CD4-positive, alpha-beta T cell treated with Interleukin-12 subunit alpha and Interleukin-12 subunit beta, for 1 hour (primary cell): ENCODE measurements at regions not wholly inside any gene's neighbourhood (a gene's known extent, or its start where the extent isn't known, plus 50 kb on each side); places are given as distances from the start of the nearest gene placed in this dataset.
"Not testable (repeated sequence)": the region's sequence is repeated elsewhere in the genome, so short reads cannot be mapped to it uniquely, and the experiment has no call there.

Experiments
- DNase-seq: peaks from one replicate; pipeline ENCODE4 v3.0.0-alpha.2; 2020

DNA sequence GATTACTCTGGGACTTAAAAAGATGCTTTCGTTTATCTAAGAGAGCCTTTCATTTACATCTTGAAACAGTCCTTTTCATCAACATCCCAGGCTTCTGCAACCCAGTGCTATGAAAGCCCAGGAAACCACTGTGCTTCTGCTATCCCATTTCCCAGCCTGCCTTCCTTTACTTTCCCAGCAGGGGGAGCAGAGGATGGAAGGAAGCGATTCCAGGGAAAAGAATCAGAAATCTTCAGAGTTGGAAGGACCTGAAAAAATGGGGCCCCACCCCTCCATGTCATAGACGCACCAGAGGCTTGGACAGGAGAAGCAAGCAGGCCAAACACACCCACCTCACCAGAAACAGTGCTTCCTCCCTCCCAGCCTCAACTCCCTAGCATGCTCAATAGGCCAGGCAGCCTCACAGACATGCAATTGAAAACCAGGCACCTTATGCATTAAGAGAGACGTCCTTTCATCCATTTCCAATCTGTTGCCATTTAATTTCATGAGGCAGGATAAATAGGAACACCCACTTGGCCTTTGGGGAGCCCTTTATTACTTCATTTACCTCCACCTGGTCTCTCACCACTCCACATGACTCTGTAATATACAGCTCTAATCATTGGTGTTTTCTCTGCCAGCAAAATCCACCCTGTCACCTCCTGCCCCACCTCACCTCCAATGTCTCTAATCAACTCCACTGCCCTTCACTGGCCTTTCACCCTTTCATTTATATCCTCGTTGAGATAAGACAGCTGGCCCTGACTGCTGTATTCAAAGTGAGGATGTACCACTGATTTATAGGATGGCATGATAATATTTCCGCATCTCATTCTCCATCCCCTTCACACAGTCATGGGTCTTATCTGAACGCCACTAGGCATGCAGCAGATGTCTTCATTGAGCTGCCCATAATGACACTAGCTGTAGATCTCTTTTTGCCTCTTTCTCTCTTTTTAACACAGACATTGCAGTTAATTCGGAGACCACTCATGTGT lies 583.9 kb downstream of the NTRK3 start:
- no peak for DNase-seq

GRCh38 chr15:87671289-87671688 lies 585.2 kb downstream of the NTRK3 start:
- no peak for DNase-seq

GRCh38 chr15:87669846-87670245 lies 586.7 kb downstream of the NTRK3 start:
- no peak for DNase-seq

DNA sequence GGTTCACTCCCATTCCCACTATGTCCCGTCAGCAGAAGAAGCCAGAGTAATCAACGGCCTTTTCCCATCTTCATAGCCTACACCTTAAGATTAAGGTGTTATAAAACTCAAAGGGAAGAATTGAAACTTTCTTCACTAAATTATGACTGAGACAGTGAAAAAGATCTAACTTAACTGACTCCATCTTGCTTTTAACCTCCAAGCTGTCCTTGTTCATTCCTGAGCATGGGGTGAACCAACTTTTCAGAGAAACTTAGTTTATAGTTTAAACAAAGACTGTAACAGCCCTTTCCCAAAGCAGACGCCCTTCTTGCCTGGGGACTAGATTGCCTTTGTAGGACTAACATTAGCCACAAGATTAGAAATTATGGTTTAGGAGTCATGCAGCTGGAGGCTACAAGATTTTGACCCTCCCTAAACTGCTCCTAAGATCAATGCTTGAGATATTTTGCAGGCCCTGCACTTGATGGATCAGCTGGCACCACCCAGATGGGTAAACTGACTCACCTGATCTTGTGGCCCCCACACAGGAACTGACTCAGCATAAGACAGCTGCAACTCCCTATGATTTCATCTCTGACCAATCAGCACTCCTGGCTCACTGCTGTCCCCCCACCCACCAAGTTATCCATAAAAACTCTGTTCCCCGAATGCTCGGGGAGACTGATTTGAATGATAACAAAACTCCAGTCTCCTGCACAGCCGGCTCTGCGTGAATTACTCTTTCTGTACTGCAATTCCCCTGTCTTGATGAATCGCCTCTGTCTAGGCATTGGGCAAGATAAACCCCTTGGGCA lies 587.6 kb downstream of the NTRK3 start:
- DNase-seq = not testable (repeated sequence)

DNA sequence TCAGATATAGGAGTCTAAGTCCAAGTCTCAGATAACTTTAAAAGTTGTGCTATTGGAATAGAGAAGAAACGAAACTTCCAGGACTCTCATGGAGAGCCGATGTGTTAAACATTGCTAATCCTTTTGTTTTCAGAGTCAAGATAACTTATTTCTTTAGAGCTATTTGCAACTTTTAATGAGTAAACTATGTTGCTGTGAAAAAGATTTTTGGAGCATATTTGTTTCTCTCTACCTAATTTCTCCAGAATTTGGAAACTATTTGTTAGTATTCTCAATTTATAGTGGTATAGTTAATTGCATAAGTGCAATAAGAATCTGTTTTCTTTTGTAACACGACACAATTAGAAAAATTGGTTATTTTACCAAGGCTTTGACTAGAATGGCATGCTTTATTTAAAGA lies 588.9 kb downstream of the NTRK3 start:
- DNase-seq = no peak

GRCh38 chr15:87662575-87662974 lies 594.0 kb downstream of the NTRK3 start:
- no peak for DNase-seq

DNA sequence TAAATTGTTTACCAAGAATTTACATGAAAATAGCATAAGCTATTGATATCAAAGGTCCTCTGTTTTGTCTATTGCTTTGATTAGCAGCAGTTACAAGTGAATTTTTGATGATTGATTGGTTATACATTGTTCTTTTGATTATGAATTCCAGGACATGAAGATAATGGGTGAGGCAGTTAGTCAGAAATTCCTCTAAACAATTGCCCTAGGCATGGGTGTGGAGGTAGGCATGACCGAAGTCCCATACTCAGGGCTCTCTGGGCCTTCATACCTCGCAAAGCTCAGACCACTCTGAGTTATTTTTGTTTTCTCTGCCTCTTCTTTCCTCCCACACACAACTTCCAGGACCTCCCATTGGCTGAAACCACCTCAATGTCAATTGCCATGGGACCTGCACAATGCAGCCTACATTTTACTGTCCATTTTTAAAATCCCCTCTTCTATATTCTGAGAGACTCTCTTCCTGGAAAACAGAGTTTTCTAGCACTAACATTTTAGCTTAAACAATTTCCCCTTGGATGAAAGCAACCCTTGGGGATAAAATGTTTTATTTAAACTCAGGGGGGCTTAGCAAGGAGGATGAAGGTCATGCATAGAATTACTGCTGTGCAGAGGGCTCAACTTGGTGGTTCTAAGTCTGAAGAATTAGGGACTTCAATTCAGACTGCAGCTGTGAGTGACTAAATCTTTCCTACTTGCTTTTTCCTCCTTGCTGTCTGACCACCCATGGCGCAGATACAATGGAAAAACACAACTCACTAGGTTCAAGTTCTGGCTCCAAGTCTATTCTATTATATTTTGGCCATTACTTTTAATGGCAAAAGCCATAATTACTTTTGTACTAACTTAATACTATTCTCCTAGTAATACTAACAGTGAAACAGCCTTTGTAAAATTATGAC lies 594.8 kb downstream of the NTRK3 start:
- no peak for DNase-seq

DNA sequence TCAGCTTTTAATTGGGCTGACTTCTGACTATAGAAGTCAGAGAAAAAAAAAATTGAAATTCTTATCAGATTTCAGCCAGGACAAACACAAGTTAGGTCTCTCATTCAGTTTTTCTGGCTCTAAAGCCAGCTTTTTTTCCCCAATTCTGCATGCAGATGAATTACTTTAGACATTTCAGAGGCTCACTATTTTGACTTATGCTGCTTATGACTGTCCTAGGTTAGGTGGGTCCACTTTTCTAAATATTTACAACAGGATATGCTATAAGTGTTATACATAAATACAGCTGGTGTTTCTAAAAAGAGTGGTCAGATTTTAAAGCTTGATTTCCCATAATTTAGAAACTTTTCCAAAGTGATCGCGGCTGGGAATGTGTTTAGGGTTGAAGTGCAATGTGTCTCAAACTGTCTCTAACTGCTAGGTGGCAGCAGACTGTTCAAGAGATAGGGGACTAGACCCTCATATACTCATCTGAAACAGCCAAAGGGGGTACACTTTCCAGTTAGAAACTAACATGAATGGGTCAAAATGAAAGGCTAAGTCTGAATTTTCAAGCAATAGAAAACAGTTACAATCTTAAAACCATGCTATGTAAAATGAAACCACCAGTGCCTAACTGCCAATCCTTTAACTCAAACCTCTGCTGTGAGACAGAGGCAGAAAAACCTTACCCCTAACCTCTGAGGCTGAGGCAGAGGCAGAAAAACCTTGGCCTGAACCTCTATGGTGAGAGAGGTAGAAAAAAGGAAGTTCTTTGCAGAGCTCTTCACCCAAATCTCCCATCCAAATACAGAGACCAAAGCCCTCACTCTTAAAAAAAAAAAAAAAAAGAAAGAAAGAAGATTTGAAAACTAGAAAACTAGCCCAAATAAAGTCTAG lies 596.0 kb downstream of the NTRK3 start:
- DNase-seq = no peak

DNA sequence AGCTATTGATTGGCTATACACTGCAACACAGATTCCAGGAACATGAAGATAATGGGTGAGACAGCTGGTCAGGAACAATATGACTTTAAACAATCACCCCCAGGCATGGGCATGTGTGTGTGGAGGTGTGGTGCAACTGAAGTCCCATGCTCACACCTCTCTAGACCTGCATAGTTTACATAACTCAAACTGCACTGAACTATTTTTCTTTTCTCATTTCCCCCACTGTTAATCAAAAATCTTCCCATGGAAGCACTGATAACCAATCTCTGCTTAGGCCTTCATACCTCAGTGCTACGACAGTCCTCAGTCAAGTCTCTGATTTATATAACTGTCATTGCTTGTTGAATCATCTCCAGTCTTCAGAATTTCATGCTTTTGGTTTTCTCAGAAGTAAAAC lies 600.2 kb downstream of the NTRK3 start:
- no peak for DNase-seq

- DNase-seq = no peak
Measured at GRCh38 chr15:87653646-87654045, 602.9 kb downstream of the NTRK3 start.

DNA sequence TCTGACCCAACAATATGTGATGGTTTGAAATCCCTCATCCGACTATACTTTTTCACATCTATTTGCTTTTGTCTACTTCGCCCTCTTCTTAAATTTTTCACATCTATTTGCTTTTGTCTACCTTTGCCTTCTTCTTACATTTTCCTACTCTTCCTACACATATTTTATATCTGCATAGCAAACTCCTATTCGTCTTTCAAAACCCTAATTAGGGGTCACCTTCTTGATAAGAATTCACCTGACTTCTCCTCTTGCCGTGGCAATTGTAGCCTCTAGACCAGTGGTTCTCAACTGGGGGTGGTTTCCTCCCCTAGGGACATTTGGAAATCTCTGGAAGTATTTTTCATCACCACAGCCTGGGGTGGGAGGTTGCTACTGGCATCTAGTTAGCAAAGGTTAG lies 607.4 kb downstream of the NTRK3 start:
- DNase-seq = no peak

DNA sequence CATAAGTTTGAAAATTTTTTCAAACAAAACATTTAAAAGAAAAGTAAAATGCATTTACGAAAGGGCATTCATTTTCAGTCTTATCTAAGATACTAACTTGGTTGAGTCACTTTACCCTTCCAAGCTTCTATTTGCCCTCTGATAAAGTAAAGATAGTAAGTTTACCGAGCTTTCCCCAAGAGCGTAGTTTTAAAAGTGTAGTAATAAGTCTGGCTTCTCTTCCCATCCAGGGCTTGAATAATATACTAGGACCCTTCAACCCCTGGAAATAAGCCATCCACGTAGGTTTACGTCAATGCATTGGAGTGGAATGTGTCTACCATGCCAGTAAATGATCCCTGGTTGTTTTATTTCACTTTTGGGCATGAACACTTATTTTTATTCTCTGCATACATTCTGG lies 608.3 kb downstream of the NTRK3 start:
- no peak for DNase-seq

DNA sequence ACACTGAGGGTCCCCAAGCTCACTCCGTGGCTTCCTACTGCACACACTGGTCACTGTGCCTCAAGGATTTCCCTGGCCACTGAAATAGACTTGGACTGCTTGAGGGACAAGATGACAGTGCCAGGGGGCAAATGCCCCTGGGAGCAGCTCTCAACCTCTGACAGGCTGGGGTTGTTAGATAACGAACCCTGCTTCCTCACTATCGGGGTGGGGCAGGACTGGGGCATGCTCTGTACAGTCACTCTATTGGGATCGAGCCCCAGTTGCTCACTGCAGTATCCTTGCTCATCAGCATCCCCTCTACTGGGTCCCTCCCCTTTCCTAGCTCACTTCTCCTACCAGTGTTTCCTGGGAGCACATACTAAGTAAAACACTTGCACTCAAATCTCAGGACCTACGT lies 610.8 kb downstream of the NTRK3 start:
- no peak for DNase-seq

DNA sequence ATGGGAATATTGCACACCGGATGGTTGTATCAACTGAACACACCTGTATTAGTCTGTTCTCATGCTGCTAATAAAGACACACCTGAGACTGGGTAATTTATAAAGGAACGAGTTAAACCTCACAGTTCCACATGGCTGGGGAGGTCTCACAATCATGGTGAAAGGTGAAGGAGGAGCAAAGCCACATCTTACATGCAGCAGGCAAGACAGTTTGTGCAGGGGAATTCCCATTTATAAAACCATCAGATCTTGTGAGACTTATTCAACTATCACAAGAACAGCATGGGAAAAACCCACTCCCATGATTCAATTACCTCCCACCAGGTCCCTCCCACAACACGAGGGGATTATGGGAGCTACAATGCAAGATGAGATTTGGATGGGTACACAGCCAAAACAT lies 613.5 kb downstream of the NTRK3 start:
- DNase-seq = peak; percentile 17

DNA sequence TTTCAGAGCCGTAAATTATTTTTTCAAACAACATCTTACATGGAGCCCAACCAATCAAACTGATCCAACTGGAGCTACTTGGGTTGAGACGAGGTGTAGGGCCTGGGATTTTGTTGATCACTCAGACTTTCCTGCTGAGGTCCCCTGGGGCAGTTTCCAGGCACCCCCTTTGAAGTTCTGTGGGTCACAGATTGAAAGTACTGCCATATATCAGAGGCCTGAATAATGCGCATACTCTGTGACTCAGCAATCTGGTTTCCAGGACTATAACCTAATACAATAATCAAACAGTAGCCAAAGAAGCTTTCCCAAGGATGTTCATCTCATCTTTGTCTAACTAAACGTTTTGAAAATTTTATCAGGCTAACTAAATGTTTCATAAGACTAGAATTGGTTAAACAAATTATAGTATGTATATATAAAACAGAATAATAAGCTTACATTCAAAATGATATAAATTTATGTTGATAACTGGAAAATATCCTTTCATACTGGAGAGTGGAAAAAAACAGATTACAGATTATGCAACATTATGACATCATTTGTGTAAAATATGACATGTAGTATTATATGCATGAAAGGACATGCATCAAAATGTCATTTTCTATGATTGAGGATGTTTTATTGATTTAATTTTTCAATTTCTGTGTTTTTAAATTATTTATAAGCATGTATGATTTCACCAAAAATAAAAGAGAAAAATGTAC lies 617.1 kb downstream of the NTRK3 start:
- no peak for DNase-seq

DNA sequence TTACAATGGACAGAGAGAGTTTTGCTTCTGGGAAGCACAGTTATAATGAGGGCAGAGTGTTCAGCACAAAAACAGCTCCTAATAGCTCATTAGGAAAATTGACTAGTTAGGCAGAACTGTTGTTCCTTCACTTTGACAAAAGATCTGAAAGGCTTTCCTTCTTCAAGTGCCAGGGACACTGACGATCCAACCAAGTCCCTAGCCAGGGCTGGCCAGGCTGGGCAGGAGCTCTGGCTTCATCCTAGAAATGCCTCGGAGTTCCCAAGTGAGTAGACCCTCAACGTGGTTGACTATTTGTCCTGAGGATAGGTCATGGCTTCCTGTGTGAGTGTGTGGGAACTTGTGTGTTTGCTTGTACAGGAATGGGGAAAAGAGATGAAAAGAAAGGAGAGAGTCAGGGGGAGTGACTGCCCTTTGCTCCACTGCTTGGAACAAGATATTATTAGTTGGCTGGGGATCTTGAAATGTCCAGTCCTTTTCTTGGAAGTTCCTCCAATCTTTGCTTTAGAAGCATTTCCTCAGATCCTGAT lies 617.9 kb downstream of the NTRK3 start:
- no peak for DNase-seq

GRCh38 chr15:87634361-87634760 lies 622.2 kb downstream of the NTRK3 start:
- DNase-seq = no peak

- DNase-seq = no peak
Measured at GRCh38 chr15:87633525-87633924, 623.0 kb downstream of the NTRK3 start.

- DNase-seq = no peak
Measured at GRCh38 chr15:87632364-87632763, 624.2 kb downstream of the NTRK3 start.

- DNase-seq = no peak
Measured at GRCh38 chr15:87631775-87632174, 624.8 kb downstream of the NTRK3 start.

- DNase-seq = no peak
Measured at GRCh38 chr15:87631093-87631492, 625.4 kb downstream of the NTRK3 start.
